GM12878 (cell line): ENCODE measurements at regions not wholly inside any gene's neighbourhood (a gene's known extent, or its start where the extent isn't known, plus 50 kb on each side); places are given as distances from the start of the nearest gene placed in this dataset.

ENCODE experiments used
- ATAC-seq: fragments of 200-7000 bp; cut with Tn5 transposase; 3 replicates; pipeline ENCODE4 v1.9.1; 2020; ENCODE audit warnings: mild to moderate bottlenecking, moderate library complexity
- BruUV-seq: library from RNA; stranded (reverse); fragments of 400-500 nt; replicated peaks from 2 replicates; lab custom pipeline; 2021; lab: Mats Ljungman, UMichigan
- CTCF ChIA-PET: fragments of 300-600 bp; sonication (Branson Sonifier 250); formaldehyde crosslinking; extraction: SDS; loops from one replicate; lab custom pipeline; 2021; ENCODE audit warnings: inconsistent platforms; lab: Yijun Ruan, JAX
- POLR2A ChIA-PET: fragments of 350-600 bp; formaldehyde crosslinking; extraction: SDS; loops from one replicate; lab custom pipeline; 2021; ENCODE audit warnings: inconsistent platforms; lab: Charles Lee
- RAD21 ChIA-PET: fragments of 300-600 bp; sonication (Branson Sonifier 250); formaldehyde crosslinking; loops from one replicate; lab custom pipeline; 2023; ENCODE audit warnings: antibody characterized with exemption; ENCODE audit not compliant: unreplicated experiment; lab: Charles Lee
- SMC1A ChIA-PET: fragments of 300-600 bp; sonication (Branson Sonifier 250); formaldehyde crosslinking; loops from one replicate; lab custom pipeline; 2023; ENCODE audit not compliant: unreplicated experiment, uncharacterized antibody; lab: Charles Lee
- DNase-seq: peaks from one replicate; pipeline ENCODE4 v3.0.0-alpha.2; 2011; ENCODE audit warnings: low read depth, low spot score
- FAIRE-seq: peaks from 3 replicates; lab custom pipeline; 2011; peaks lifted over from hg19 to GRCh38; lab: Jason Lieb, UNC
- H2AFZ ChIP-seq: 2 replicates; pipeline ENCODE4 v1.6.0; 2011; ENCODE audit warnings: low read depth, low read length, control low read depth; ENCODE audit not compliant: control insufficient read depth
- H3K27ac ChIP-seq: 2 replicates; pipeline ENCODE4 v1.5.1; 2011; ENCODE audit warnings: control low read depth; ENCODE audit not compliant: control insufficient read depth, insufficient read depth
- H3K27me3 ChIP-seq, 2 experiments: replicated peaks in 1 of 2; 2 replicates each; pipeline versions ENCODE4 v1.6.0 to v1.6.1; 2011; ENCODE audit warnings: low read length in 1 of 2; ENCODE audit not compliant: control insufficient read depth in 2 of 2, insufficient read depth in 2 of 2
- H3K36me3 ChIP-seq, 2 experiments: 2 replicates each; pipeline ENCODE4 v1.5.1; 2011; ENCODE audit warnings: low read length in 1 of 2; ENCODE audit not compliant: control insufficient read depth in 2 of 2, insufficient read depth in 2 of 2
- H3K4me1 ChIP-seq: 2 replicates; pipeline ENCODE4 v1.6.1; 2011; ENCODE audit warnings: mild to moderate bottlenecking, low read length, moderate library complexity, mixed read lengths; ENCODE audit not compliant: control insufficient read depth, insufficient read depth
- H3K4me2 ChIP-seq: 2 replicates; pipeline ENCODE4 v1.6.0; 2011; ENCODE audit warnings: control low read depth; ENCODE audit not compliant: control insufficient read depth, insufficient read depth
- H3K4me3 ChIP-seq: fragments of 200-600 bp; sonication (generic); 2 replicates; pipeline ENCODE4 v1.5.1; 2016
- H3K79me2 ChIP-seq: 2 replicates; pipeline ENCODE4 v1.6.0; 2011; ENCODE audit warnings: low read length; ENCODE audit not compliant: control insufficient read depth, insufficient read depth
- H3K9ac ChIP-seq: 2 replicates; pipeline ENCODE4 v1.8.0; 2011; ENCODE audit warnings: low read length, control low read depth, mixed read lengths; ENCODE audit not compliant: control insufficient read depth, insufficient read depth
- H3K9me3 ChIP-seq: replicated peaks from 3 replicates; pipeline ENCODE4 v1.5.1; 2011; ENCODE audit warnings: mild to moderate bottlenecking, low read length; ENCODE audit not compliant: control insufficient read depth, insufficient read depth
- H4K20me1 ChIP-seq: 2 replicates; pipeline ENCODE4 v1.6.0; 2011; ENCODE audit not compliant: control insufficient read depth, insufficient read depth
- BACH1 ChIP-seq: fragments of 450-650 bp; IDR thresholded peaks from 2 replicates; pipeline ENCODE4 v1.6.1; 2017; ENCODE audit warnings: mild to moderate bottlenecking, borderline replicate concordance
- BCLAF1 ChIP-seq: fragments of 450-650 bp; IDR thresholded peaks from 2 replicates; pipeline ENCODE4 v1.6.1; 2017; ENCODE audit warnings: antibody characterized with exemption, mild to moderate bottlenecking, moderate library complexity
- ESRRA ChIP-seq: IDR thresholded peaks from 2 replicates; pipeline ENCODE4 v1.6.1; 2012; ENCODE audit warnings: mild to moderate bottlenecking, low read length, improper control_type of control experiment
- GATAD2B ChIP-seq: fragments of 450-650 bp; conservative IDR thresholded peaks from 2 replicates; pipeline ENCODE4 v1.6.1; 2017; ENCODE audit warnings: low read depth, mild to moderate bottlenecking, moderate library complexity
- HDAC2 ChIP-seq: fragments of 200-600 bp; sonication (generic); IDR thresholded peaks from 2 replicates; pipeline ENCODE4 v1.6.1; 2017
- IKZF1 ChIP-seq: fragments of 450-650 bp; conservative IDR thresholded peaks from 2 replicates; pipeline ENCODE4 v1.6.1; 2017; ENCODE audit warnings: antibody characterized with exemption, mild to moderate bottlenecking
- IKZF2 ChIP-seq, 2 experiments: fragments of 450-650 bp; IDR thresholded peaks; 2 replicates each; pipeline ENCODE4 v1.6.1; 2017; ENCODE audit warnings: mild to moderate bottlenecking in 2 of 2, moderate library complexity in 2 of 2
- MYB ChIP-seq: fragments of 150-350 bp; IDR thresholded peaks from 2 replicates; pipeline ENCODE4 v1.6.1; 2014; ENCODE audit warnings: mild to moderate bottlenecking, low read depth, low read length, borderline replicate concordance
- SMAD1 ChIP-seq: fragments of 450-650 bp; IDR thresholded peaks from 2 replicates; pipeline ENCODE4 v1.6.1; 2018; ENCODE audit warnings: mild to moderate bottlenecking, low read depth; ENCODE audit not compliant: partially characterized antibody
- SMC3 ChIP-seq: IDR thresholded peaks from 2 replicates; pipeline ENCODE4 v1.6.1; 2011; ENCODE audit warnings: low read length, improper control_type of control experiment, borderline replicate concordance
- SRF ChIP-seq, 2 experiments: IDR thresholded peaks; 2 replicates each; pipeline ENCODE4 v1.6.1; 2011; ENCODE audit warnings: low read depth in 2 of 2, low read length in 2 of 2, mild to moderate bottlenecking in 1 of 2, moderate library complexity in 1 of 2
- TBL1XR1 ChIP-seq: IDR thresholded peaks from 2 replicates; pipeline ENCODE4 v1.6.1; 2012; ENCODE audit warnings: low read depth, low read length, improper control_type of control experiment
- WRNIP1 ChIP-seq: IDR thresholded peaks from 2 replicates; pipeline ENCODE4 v1.6.1; 2011; ENCODE audit warnings: low read depth, low read length, improper control_type of control experiment, borderline replicate concordance
- YY1 ChIP-seq: IDR thresholded peaks from 2 replicates; pipeline ENCODE4 v1.6.1; 2011; ENCODE audit warnings: low read depth, mild to moderate bottlenecking, low read length
- ZBTB4 ChIP-seq: fragments of 450-650 bp; formaldehyde crosslinking; IDR thresholded peaks from 2 replicates; pipeline ENCODE4 v1.4.0; 2022; ENCODE audit warnings: mild to moderate bottlenecking, moderate library complexity
- ZNF217 ChIP-seq: fragments of 450-650 bp; IDR thresholded peaks from 2 replicates; pipeline ENCODE4 v1.6.1; 2017; ENCODE audit warnings: antibody characterized with exemption, mild to moderate bottlenecking
- in situ Hi-C: fragments of 300-500 bp; cut with MboI; formaldehyde crosslinking; loops from 9 replicates; pipeline ENCODE4 v1.14.3; 2018; ENCODE audit warnings: mixed read lengths
- intact Hi-C: fragments of 100-400 bp; cut with micrococcal nuclease; formaldehyde crosslinking; loops from one replicate; pipeline ENCODE4 v1.14.2; 2022; ENCODE audit not compliant: unreplicated experiment

- TF ChIP-seq ZBTB4 (no peak), BACH1 (no peak), ZNF217 (no peak), WRNIP1 (no peak), SRF (IDR thresholded peaks at IDR 0.05; ENCODE audit: low read depth in 2 of 2, low read length in 2 of 2) (no peak)
- TF ChIP-seq, all 136 proteins: peak for 0
These were observed 739.6 kb upstream of the TBX3 start (continued) for GRCh38 chr12:115423546-115423987.

DNA sequence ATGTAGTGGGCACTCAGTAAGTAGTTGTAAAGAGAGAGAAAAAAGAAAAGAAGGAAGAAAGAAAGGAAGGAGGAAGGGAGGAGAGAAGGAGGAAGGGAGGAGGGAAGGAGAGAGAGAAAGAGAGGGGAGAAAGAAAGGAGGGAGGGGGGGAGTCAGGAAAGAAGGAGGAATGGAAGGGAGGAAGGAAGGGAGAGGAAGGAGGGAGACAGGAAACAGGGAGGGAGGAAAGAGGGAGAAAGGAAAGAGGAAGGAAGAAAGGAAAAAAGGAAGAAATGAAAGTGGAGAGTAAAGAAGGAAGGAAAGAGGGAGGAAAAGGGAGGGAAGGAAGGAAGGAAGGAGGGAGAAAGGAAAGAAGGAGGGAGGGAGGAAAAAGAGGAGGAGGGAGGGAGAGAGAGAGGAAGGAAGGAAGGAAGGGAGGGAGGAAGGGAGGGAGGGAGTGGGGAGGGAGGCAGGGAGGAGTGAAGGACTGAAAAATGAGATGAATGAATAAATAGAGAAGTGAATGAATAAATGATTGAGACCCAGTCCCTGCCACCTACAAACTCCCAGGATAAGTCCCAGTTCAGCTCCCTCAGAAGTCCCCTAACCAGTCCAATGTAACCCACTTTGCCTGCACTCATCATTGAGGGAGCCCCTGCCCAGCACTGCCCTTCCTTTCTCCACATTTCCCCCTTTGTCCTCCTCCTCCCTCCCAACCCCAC, 739.0 kb upstream of the TBX3 start:
- no peak overlapping the region for H3K27ac ChIP-seq
- intact Hi-C loops = no loop called here
- ChIA-PET POLR2A (no interaction called here), SMC1A (no interaction called here), CTCF (no interaction called here), RAD21 (no interaction called here)
- no peak overlapping the region for H3K4me3 ChIP-seq
- ATAC-seq (no peak), FAIRE-seq (no peak), DNase-seq (no peak)
- no peaks in the 10 kb centered on the region for H3K4me1 ChIP-seq
- no peaks in the 10 kb centered on the region for H3K27me3 ChIP-seq
- BruUV-seq = no TSS peak
- H3K36me3 ChIP-seq = no peaks in the 10 kb centered on the region
- H3K9me3 ChIP-seq = no peaks in the 10 kb centered on the region; the same call in 2 of the 3 replicates
- no peaks in the 10 kb centered on the region for H4K20me1 ChIP-seq
- no peaks in the 10 kb centered on the region for H3K79me2 ChIP-seq
- H3K9ac ChIP-seq = no peak overlapping the region
- TF ChIP-seq HDAC2 = no peak
- no peak for TF ChIP-seq ESRRA
- no peak for TF ChIP-seq WRNIP1
- TF ChIP-seq TBL1XR1 = no peak
- TF ChIP-seq IKZF1 = no peak
- TF ChIP-seq YY1 = no peak
- TF ChIP-seq BCLAF1 = no peak
- no peak for TF ChIP-seq SRF (IDR thresholded peaks at IDR 0.05; ENCODE audit: low read depth in 2 of 2, low read length in 2 of 2)
- TF ChIP-seq SMAD1 = no peak
- no peak for TF ChIP-seq SMC3
- TF ChIP-seq GATAD2B = no peak
- TF ChIP-seq MYB = no peak
- TF ChIP-seq IKZF2 (IDR thresholded peaks at IDR 0.05) = no peak
- no peak overlapping the region for H2AFZ ChIP-seq
- no peak overlapping the region for H3K4me2 ChIP-seq
- in situ Hi-C loops = no loop called here
